Gastrocnemius medialis (tissue), 4 donors: ENCODE measurements at regions not wholly inside any gene's neighbourhood (a gene's known extent, or its start where the extent isn't known, plus 50 kb on each side); places are given as distances from the start of the nearest gene placed in this dataset.

Source experiments
- CTCF ChIP-seq, 5 experiments: fragments of 450-650 bp in 3 of 5; fragments of 200-600 bp in 2 of 5; sonication (generic) in 2 of 5; IDR thresholded peaks in 4 of 5; conservative IDR thresholded peaks in 1 of 5; 1 replicate in 4 of 5; 2 replicates in 1 of 5; pipeline ENCODE4 v1.5.1; 2016 to 2019; ENCODE audit warnings: antibody characterized with exemption in 5 of 5, mild to moderate bottlenecking in 3 of 5, moderate library complexity in 3 of 5
- POLR2A ChIP-seq, 2 donors: fragments of 450-650 bp; IDR thresholded peaks; one replicate each; pipeline ENCODE4 v1.6.1; 2017; ENCODE audit warnings: antibody characterized with exemption in 2 of 2, mild to moderate bottlenecking in 2 of 2, moderate library complexity in 2 of 2

- no peak for TF ChIP-seq CTCF (IDR thresholded peaks at IDR 0.05 in 4 of 5, conservative IDR thresholded peaks at IDR 0.05 in 1 of 5)
- TF ChIP-seq POLR2A (IDR thresholded peaks at IDR 0.05), result no peak
Measured at GRCh38 chr7:9022456-9022855, 589.0 kb downstream of the NXPH1 start.
